ENCODE measurements at regions not wholly inside any gene's neighbourhood (a gene's known extent, or its start where the extent isn't known, plus 50 kb on each side); places are given as distances from the start of the nearest gene placed in this dataset.

DNA sequence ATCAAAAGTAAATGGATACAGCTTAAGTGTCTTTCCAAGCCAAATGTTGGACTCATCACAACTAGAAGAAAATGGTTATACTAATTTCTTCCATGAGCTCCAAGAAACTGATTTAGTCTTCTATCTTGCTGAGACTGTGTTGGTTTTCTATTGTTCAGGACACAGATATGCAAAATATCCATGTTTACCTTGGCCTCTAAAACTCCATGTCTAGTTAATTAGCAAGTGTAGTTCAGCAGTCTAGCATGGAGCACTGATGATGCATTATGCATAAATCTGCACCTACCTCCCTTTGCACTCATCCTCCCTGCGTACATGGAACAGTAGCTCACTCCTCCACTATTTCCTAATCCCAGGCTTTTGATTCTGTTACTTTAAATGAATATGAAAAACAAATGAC lies 731.4 kb upstream of the CHAC2 start (continued):
- TF ChIP-seq, protein P1, sequence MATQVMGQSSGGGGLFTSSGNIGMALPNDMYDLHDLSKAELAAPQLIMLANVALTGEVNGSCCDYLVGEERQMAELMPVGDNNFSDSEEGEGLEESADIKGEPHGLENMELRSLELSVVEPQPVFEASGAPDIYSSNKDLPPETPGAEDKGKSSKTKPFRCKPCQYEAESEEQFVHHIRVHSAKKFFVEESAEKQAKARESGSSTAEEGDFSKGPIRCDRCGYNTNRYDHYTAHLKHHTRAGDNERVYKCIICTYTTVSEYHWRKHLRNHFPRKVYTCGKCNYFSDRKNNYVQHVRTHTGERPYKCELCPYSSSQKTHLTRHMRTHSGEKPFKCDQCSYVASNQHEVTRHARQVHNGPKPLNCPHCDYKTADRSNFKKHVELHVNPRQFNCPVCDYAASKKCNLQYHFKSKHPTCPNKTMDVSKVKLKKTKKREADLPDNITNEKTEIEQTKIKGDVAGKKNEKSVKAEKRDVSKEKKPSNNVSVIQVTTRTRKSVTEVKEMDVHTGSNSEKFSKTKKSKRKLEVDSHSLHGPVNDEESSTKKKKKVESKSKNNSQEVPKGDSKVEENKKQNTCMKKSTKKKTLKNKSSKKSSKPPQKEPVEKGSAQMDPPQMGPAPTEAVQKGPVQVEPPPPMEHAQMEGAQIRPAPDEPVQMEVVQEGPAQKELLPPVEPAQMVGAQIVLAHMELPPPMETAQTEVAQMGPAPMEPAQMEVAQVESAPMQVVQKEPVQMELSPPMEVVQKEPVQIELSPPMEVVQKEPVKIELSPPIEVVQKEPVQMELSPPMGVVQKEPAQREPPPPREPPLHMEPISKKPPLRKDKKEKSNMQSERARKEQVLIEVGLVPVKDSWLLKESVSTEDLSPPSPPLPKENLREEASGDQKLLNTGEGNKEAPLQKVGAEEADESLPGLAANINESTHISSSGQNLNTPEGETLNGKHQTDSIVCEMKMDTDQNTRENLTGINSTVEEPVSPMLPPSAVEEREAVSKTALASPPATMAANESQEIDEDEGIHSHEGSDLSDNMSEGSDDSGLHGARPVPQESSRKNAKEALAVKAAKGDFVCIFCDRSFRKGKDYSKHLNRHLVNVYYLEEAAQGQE (IDR thresholded peaks at IDR 0.05; ENCODE audit: unreplicated experiment): no peak
- TF ChIP-seq EZH2phosphoT487 (IDR thresholded peaks at IDR 0.05; ENCODE audit: unreplicated experiment) (no peak), ZNF331 (CRISPR knock-in tag; IDR thresholded peaks at IDR 0.05; ENCODE audit: low read depth) (no peak), ZNF114 (CRISPR knock-in tag; IDR thresholded peaks at IDR 0.05) (no peak)

DNA sequence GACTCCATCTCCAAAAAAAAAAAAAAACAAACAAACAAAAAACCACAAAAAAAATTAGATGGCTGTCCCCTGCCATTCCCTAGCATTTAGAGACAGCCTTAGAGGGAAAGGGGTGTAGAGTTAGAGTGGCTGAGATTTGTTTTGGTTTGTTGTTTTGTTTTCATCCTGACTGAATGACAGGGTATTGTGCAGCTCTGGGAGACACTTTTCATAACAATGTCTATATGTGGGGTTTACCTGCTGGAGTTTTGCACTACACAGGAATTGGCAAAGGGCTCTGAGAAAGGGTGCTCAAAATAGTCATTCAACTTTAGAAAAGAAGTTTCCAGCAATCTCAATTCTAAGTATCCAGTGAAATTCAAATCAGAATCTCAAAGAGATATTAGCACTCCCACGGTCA lies 732.5 kb upstream of the CHAC2 start:
- H3K27me3 ChIP-seq (ENCODE audit: insufficient read depth): 0 out of 2 replicates have a peak, but pooled peaks cover 3% of the 10 kb centered on the region
- no peak overlapping the region for H3K4me3 Mint-ChIP-seq
- no peaks in the 10 kb centered on the region for H3K36me3 ChIP-seq (ENCODE audit: insufficient read depth)
- no peaks in the 10 kb centered on the region for H4K20me1 ChIP-seq (replicated peaks; ENCODE audit: insufficient read depth)
- TF ChIP-seq NANOG (IDR thresholded peaks at IDR 0.05; ENCODE audit: borderline replicate concordance): peak; percentile 57; the same call in 1 of the 2 replicates
- TF ChIP-seq, protein P1 (IDR thresholded peaks at IDR 0.05; ENCODE audit: unreplicated experiment): no peak
- H3K4me2 ChIP-seq: no peak overlapping the region
- no peak overlapping the region for H2AFZ ChIP-seq
- peak; percentile 88 for ATAC-seq
- no peak overlapping the region for H3K4me3 ChIP-seq
- no peaks in the 10 kb centered on the region for H3K9me3 Mint-ChIP-seq
- no peak overlapping the region for H3K27ac ChIP-seq (ENCODE audit: low read depth)
- H3K27ac Mint-ChIP-seq: no peak overlapping the region
- H3K9me2 ChIP-seq (ENCODE audit: insufficient read depth): no peaks in the 10 kb centered on the region
- H3K79me2 ChIP-seq (replicated peaks; ENCODE audit: insufficient read depth): no peaks in the 10 kb centered on the region
- no peaks in the 10 kb centered on the region for H3K27me3 Mint-ChIP-seq (ENCODE audit: insufficient read depth, low read depth, poor library complexity)
- no peak for DNase-seq (ENCODE audit: low spot score)
- H3K36me3 Mint-ChIP-seq (ENCODE audit: low read depth): no peaks in the 10 kb centered on the region
- peaks cover 26% of the 10 kb centered on the region for H3K4me1 Mint-ChIP-seq
- no peaks in the 10 kb centered on the region for H3F3A ChIP-seq (replicated peaks; ENCODE audit: low read depth)
- H3K4me1 ChIP-seq (ENCODE audit: insufficient read depth): peaks cover 10% of the 10 kb centered on the region

DNA sequence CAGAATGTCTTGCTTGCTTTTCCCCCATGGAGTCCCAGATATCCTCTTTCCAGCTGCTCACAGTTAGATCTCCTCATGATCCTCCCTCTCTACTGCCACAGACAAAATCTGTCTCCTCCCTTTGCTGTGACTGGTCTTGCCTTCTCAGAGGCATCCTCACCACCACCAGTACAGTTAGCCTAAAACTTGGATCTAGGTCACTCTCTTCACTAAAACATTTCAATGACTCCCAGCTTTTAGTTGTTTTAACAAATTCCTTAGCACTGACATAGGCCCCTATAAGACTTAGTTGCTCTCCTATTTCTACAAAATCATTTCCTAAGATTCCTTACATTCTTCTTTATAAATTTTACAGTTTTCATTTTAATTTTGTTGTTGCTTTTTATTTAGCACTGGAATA lies 734.2 kb upstream of the CHAC2 start:
- Mint-ChIP-seq H3K4me3 (no peak overlapping the region), H3K36me3 (ENCODE audit: low read depth) (no peaks in the 10 kb centered on the region), H3K27ac (no peak overlapping the region), H3K4me1 (peaks cover 26% of the 10 kb centered on the region), H3K9me3 (no peaks in the 10 kb centered on the region), H3K27me3 (ENCODE audit: insufficient read depth, low read depth, poor library complexity) (peaks cover under 1% of the 10 kb centered on the region)
- Histone ChIP-seq H2AFZ (no peak overlapping the region), H3K27ac (ENCODE audit: low read depth) (no peak overlapping the region), H3K4me2 (no peak overlapping the region), H3K4me3 (no peak overlapping the region), H3K4me1 (ENCODE audit: insufficient read depth) (peaks cover 10% of the 10 kb centered on the region), H3F3A (replicated peaks; ENCODE audit: low read depth) (no peaks in the 10 kb centered on the region), H3K79me2 (replicated peaks; ENCODE audit: insufficient read depth) (no peaks in the 10 kb centered on the region), H3K27me3 (ENCODE audit: insufficient read depth) (0 out of 2 replicates have a peak, but pooled peaks cover 3% of the 10 kb centered on the region), H4K20me1 (replicated peaks; ENCODE audit: insufficient read depth) (no peaks in the 10 kb centered on the region), H3K36me3 (ENCODE audit: insufficient read depth) (no peaks in the 10 kb centered on the region), H3K9me2 (ENCODE audit: insufficient read depth) (no peaks in the 10 kb centered on the region)
- DNase-seq (ENCODE audit: low spot score) (peak; percentile 4), ATAC-seq (no peak)
- no peak for TF ChIP-seq ZNF331 (CRISPR knock-in tag; IDR thresholded peaks at IDR 0.05; ENCODE audit: low read depth)
- no peak for TF ChIP-seq EZH2 (IDR thresholded peaks at IDR 0.05; ENCODE audit: low read depth, unreplicated experiment)
- no peak for TF ChIP-seq NANOG (IDR thresholded peaks at IDR 0.05; ENCODE audit: borderline replicate concordance)
- TF ChIP-seq, protein P2, sequence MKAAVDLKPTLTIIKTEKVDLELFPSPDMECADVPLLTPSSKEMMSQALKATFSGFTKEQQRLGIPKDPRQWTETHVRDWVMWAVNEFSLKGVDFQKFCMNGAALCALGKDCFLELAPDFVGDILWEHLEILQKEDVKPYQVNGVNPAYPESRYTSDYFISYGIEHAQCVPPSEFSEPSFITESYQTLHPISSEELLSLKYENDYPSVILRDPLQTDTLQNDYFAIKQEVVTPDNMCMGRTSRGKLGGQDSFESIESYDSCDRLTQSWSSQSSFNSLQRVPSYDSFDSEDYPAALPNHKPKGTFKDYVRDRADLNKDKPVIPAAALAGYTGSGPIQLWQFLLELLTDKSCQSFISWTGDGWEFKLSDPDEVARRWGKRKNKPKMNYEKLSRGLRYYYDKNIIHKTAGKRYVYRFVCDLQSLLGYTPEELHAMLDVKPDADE (IDR thresholded peaks at IDR 0.05): no peak
- TF ChIP-seq EZH2phosphoT487 (IDR thresholded peaks at IDR 0.05; ENCODE audit: unreplicated experiment): no peak
- TF ChIP-seq ZNF114 (CRISPR knock-in tag; IDR thresholded peaks at IDR 0.05): no peak
- no peak for TF ChIP-seq JUNB (IDR thresholded peaks at IDR 0.05; ENCODE audit: unreplicated experiment)
- TF ChIP-seq POLR2AphosphoS5 (IDR thresholded peaks at IDR 0.05; ENCODE audit: low read depth): no peak

Measured in GM23338 (cell line).